ENCODE measurements at regions not wholly inside any gene's neighbourhood (a gene's known extent, or its start where the extent isn't known, plus 50 kb on each side); places are given as distances from the start of the nearest gene placed in this dataset.
A peak's percentile ranks its signal among the peaks of the same experiment; 100 is the strongest.
"Not testable (repeated sequence)": the region's sequence is repeated elsewhere in the genome, so short reads cannot be mapped to it uniquely, and the experiment has no call there.

DNA sequence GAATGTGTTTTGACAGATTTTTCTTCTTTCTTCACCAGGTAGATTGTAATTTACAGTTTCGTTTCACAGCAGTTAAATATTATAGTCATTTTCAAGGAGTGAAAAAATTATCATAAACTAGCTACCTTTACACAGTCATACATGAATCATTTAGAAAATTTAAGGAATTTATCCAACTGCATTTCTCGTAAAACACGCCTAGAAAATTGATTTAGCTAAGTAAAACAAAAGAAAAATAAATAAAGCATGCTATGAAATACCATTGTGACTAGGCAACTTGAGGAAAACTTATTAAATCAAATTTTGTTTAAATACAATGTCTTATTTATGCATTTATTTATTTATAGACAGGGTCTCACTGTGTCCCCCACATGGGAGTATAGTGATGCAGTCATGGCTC is 109.9 kb upstream of the EMB start:
- no peak overlapping the region for H2AFZ ChIP-seq
- TF ChIP-seq, protein P1, sequence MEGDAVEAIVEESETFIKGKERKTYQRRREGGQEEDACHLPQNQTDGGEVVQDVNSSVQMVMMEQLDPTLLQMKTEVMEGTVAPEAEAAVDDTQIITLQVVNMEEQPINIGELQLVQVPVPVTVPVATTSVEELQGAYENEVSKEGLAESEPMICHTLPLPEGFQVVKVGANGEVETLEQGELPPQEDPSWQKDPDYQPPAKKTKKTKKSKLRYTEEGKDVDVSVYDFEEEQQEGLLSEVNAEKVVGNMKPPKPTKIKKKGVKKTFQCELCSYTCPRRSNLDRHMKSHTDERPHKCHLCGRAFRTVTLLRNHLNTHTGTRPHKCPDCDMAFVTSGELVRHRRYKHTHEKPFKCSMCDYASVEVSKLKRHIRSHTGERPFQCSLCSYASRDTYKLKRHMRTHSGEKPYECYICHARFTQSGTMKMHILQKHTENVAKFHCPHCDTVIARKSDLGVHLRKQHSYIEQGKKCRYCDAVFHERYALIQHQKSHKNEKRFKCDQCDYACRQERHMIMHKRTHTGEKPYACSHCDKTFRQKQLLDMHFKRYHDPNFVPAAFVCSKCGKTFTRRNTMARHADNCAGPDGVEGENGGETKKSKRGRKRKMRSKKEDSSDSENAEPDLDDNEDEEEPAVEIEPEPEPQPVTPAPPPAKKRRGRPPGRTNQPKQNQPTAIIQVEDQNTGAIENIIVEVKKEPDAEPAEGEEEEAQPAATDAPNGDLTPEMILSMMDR (conservative IDR thresholded peaks at IDR 0.05), result no peak
- TF ChIP-seq EZH2 (IDR thresholded peaks at IDR 0.05; ENCODE audit: low read depth), result no peak
- POLR2A ChIA-PET (ENCODE audit: unreplicated experiment), result no interaction called here
- H3K9me2 ChIP-seq (ENCODE audit: insufficient read depth), result no peaks in the 10 kb centered on the region; the same call in 1 of the 2 replicates
- no peaks in the 10 kb centered on the region for H3K9me3 ChIP-seq (ENCODE audit: insufficient read depth, low read depth)
- no peak overlapping the region for H3K4me3 ChIP-seq
- no peaks in the 10 kb centered on the region for H3K36me3 ChIP-seq (ENCODE audit: low read depth)
- no peaks in the 10 kb centered on the region for H4K20me1 ChIP-seq (ENCODE audit: insufficient read depth)
- CTCF ChIA-PET, result no interaction called here
- no peaks in the 10 kb centered on the region for H3F3A ChIP-seq (ENCODE audit: insufficient read depth, low read depth)
- H3K27ac ChIP-seq, result no peak overlapping the region
- H3K79me2 ChIP-seq (ENCODE audit: low read depth), result no peaks in the 10 kb centered on the region
- no TSS peak for BruUV-seq (replicated peaks)
- no peak overlapping the region for H3K4me2 ChIP-seq
- intact Hi-C loops (cut with micrococcal nuclease; ENCODE audit: unreplicated experiment), result no loop called here
- DNase-seq, result no peak
- no peaks in the 10 kb centered on the region for H3K4me1 ChIP-seq (replicated peaks; ENCODE audit: insufficient read depth)
- no peaks in the 10 kb centered on the region for H3K27me3 ChIP-seq (ENCODE audit: insufficient read depth, low read depth)

DNA sequence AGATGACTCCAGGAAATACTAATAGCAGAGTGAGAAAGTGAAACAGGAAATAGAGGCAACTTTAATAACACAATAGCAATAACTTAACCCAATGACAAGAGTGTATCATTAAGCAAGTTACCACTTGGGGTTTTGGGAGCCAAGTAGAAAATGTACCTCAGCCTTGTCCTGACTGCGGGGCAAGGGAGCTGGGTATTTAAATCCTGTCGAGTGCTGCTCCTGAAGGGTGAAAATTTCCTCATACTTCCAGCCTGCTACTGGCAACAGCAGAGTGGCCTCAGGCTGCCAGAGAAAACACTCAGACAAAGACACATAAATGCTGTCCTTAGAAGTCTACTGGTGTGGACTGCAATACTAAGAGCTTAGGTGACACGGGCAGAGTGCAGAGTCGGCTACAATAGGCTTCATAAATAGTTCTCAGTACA is 112.5 kb upstream of the EMB start:
- H3K27ac ChIP-seq, result no peak overlapping the region

DNA sequence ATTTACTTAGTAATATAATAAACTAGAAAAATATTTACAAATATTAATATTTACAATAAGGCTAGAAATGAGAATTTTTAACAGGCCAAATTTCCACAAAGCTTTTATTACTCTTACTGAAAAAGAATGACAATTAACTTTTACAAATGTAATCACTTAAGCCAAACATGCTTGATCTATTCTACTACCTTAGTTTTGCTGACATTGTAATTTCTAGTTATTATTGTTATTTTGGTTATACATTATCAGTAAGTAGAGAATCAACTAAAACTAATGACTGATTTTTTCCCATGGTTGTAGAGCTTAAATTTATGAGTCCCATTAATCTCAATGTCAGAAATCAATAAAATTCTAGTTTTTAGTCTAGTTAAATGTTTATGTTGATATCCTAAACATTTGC is 107.8 kb upstream of the PARP8 start:
- BruUV-seq (replicated peaks); H3K79me2 ChIP-seq (ENCODE audit: low read depth); H4K20me1 ChIP-seq (ENCODE audit: insufficient read depth); H3K9me2 ChIP-seq (ENCODE audit: insufficient read depth); CTCF ChIA-PET; H2AFZ ChIP-seq; H3K4me2 ChIP-seq; H3K9me3 ChIP-seq (ENCODE audit: insufficient read depth, low read depth); H3K4me3 ChIP-seq; DNase-seq; POLR2A ChIA-PET (ENCODE audit: unreplicated experiment); H3K36me3 ChIP-seq (ENCODE audit: low read depth); H3K4me1 ChIP-seq (replicated peaks; ENCODE audit: insufficient read depth); intact Hi-C loops (cut with micrococcal nuclease; ENCODE audit: unreplicated experiment); H3K27me3 ChIP-seq (ENCODE audit: insufficient read depth, low read depth); H3F3A ChIP-seq (ENCODE audit: insufficient read depth, low read depth); H3K27ac ChIP-seq: not testable (repeated sequence)

More for the DNA sequence above, 112.5 kb upstream of the EMB start:
- no peaks in the 10 kb centered on the region for H3K27me3 ChIP-seq (ENCODE audit: insufficient read depth, low read depth)
- POLR2A ChIA-PET (ENCODE audit: unreplicated experiment), result no interaction called here
- no peaks in the 10 kb centered on the region for H4K20me1 ChIP-seq (ENCODE audit: insufficient read depth)
- TF ChIP-seq, protein P1 (conservative IDR thresholded peaks at IDR 0.05), result no peak
- TF ChIP-seq EZH2 (IDR thresholded peaks at IDR 0.05; ENCODE audit: low read depth), result no peak
- H3K36me3 ChIP-seq (ENCODE audit: low read depth), result no peaks in the 10 kb centered on the region
- no peak overlapping the region for H3K4me3 ChIP-seq
- intact Hi-C loops (cut with micrococcal nuclease; ENCODE audit: unreplicated experiment), result no loop called here
- no peaks in the 10 kb centered on the region for H3F3A ChIP-seq (ENCODE audit: insufficient read depth, low read depth)
- DNase-seq, result peak in 1 of 2 experiments; percentile 8
- no peak overlapping the region for H2AFZ ChIP-seq
- CTCF ChIA-PET, result no interaction called here
- H3K4me1 ChIP-seq (replicated peaks; ENCODE audit: insufficient read depth), result no peaks in the 10 kb centered on the region
- peak overlapping the region; percentile 50; the same call in 1 of the 2 replicates for H3K4me2 ChIP-seq
- BruUV-seq (replicated peaks), result no TSS peak
- H3K9me3 ChIP-seq (ENCODE audit: insufficient read depth, low read depth), result no peaks in the 10 kb centered on the region
- H3K79me2 ChIP-seq (ENCODE audit: low read depth), result no peaks in the 10 kb centered on the region
- no peaks in the 10 kb centered on the region; the same call in 1 of the 2 replicates for H3K9me2 ChIP-seq (ENCODE audit: insufficient read depth)

DNA sequence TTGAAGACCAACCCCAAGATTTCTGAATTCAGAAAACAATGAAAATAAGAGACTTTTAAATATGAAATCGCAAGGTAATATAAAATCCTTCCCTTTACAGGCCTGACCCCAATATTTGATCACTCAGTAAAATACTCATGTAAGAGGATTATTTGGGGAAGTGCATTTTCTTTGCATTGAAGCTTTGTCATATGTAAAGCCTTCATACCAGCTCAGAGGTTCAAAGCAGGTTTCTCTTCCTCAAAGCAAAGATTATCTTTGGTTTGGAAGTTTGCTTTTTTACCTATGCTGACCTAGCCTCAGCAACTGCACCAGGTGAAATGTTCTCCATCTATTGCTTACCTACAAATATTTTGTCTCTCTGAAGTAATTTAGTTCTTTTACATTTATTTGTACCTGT is 106.5 kb upstream of the PARP8 start:
- Histone ChIP-seq H3K36me3 (ENCODE audit: low read depth) (no peaks in the 10 kb centered on the region), H3K9me3 (ENCODE audit: insufficient read depth, low read depth) (no peaks in the 10 kb centered on the region), H3K4me1 (replicated peaks; ENCODE audit: insufficient read depth) (no peaks in the 10 kb centered on the region), H4K20me1 (ENCODE audit: insufficient read depth) (no peaks in the 10 kb centered on the region), H3K9me2 (ENCODE audit: insufficient read depth) (no peaks in the 10 kb centered on the region), H3K4me2 (no peak overlapping the region), H3F3A (ENCODE audit: insufficient read depth, low read depth) (no peaks in the 10 kb centered on the region), H3K27ac (no peak overlapping the region), H2AFZ (no peak overlapping the region), H3K4me3 (no peak overlapping the region), H3K27me3 (ENCODE audit: insufficient read depth, low read depth) (no peaks in the 10 kb centered on the region), H3K79me2 (ENCODE audit: low read depth) (no peaks in the 10 kb centered on the region)
- POLR2A ChIA-PET (ENCODE audit: unreplicated experiment), result no interaction called here
- no TSS peak for BruUV-seq (replicated peaks)
- intact Hi-C loops (cut with micrococcal nuclease; ENCODE audit: unreplicated experiment), result no loop called here
- no peak for DNase-seq
- TF ChIP-seq EZH2 (IDR thresholded peaks at IDR 0.05; ENCODE audit: low read depth), result no peak
- TF ChIP-seq, protein P1 (conservative IDR thresholded peaks at IDR 0.05), result no peak
- CTCF ChIA-PET, result no interaction called here

Data from PC-9 (cell line).